ENCODE measurements at regions not wholly inside any gene's neighbourhood (a gene's known extent, or its start where the extent isn't known, plus 50 kb on each side); places are given as distances from the start of the nearest gene placed in this dataset.

DNA sequence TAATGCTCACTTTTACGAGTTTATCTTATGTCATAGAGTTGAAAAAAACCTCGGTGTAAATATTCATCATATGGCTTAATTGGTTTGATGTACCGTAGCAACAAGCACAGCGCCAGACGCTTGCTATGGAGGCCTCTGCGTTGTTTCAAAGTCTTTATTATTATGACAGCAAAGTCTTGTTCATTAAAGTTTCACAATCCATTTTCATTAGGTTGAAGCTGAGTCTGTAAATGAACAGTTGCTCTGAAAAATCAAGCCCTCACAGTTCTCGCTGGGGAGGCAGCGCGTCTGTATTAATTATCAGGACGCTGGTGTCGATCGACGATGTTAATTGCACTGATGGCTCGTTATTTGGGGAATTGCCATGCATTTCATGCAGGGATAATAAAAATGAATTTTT is 185.6 kb downstream of the INSC start:
- TF ChIP-seq, protein P1, sequence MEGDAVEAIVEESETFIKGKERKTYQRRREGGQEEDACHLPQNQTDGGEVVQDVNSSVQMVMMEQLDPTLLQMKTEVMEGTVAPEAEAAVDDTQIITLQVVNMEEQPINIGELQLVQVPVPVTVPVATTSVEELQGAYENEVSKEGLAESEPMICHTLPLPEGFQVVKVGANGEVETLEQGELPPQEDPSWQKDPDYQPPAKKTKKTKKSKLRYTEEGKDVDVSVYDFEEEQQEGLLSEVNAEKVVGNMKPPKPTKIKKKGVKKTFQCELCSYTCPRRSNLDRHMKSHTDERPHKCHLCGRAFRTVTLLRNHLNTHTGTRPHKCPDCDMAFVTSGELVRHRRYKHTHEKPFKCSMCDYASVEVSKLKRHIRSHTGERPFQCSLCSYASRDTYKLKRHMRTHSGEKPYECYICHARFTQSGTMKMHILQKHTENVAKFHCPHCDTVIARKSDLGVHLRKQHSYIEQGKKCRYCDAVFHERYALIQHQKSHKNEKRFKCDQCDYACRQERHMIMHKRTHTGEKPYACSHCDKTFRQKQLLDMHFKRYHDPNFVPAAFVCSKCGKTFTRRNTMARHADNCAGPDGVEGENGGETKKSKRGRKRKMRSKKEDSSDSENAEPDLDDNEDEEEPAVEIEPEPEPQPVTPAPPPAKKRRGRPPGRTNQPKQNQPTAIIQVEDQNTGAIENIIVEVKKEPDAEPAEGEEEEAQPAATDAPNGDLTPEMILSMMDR (IDR thresholded peaks at IDR 0.05; ENCODE audit: low read length, missing control alignments): no peak
- H3K4me3 ChIP-seq (replicated peaks; ENCODE audit: low read depth, low read length): no peak overlapping the region
- DNase-seq (ENCODE audit: low read depth): no peak

DNA sequence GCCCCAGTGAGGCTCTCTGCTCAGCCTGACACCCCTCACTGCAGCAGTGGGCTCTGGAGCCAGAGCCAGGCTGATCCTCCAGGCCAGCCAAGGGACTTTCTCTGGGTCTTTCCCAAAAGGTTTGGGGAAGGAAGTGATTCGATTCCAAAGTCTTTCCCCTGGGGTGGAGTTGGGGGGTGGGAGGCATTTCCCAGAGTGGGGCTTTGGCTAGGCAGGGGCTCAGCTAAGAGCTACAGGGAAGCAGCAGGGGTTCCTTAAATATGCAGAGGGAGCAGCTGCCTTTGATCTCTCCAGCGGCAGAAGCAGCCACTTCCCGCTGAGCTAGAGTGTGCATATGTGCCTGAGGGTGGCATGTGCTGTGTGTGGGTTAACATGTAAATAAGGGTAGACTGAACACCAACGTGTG is 192.9 kb downstream of the INSC start:
- H3K4me3 ChIP-seq (replicated peaks; ENCODE audit: low read depth, low read length): no peak overlapping the region
- TF ChIP-seq, protein P1 (IDR thresholded peaks at IDR 0.05; ENCODE audit: low read length, missing control alignments): no peak
- no peak for DNase-seq (ENCODE audit: low read depth)

DNA sequence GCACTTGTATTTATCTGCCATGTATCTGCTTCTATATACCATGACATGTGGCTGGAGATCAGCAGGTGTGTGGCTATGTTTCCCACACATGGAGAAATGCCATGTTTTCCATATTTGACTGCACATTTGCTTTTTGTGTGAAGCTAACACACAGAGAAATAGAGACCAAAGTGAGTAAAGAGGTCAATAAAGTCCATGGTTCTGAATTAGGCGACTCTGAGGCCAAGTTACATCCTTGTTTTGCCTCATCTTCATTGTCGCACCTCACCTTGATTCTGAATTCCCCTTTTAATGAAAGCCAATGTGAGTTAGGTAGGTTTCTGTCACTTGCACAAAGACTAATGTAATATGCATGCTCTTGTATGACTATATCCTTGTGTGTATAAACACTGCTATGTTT is 194.1 kb downstream of the INSC start:
- no peak overlapping the region for H3K4me3 ChIP-seq (replicated peaks; ENCODE audit: low read depth, low read length)
- DNase-seq (ENCODE audit: low read depth): no peak
- TF ChIP-seq, protein P1 (IDR thresholded peaks at IDR 0.05; ENCODE audit: low read length, missing control alignments): no peak

DNA sequence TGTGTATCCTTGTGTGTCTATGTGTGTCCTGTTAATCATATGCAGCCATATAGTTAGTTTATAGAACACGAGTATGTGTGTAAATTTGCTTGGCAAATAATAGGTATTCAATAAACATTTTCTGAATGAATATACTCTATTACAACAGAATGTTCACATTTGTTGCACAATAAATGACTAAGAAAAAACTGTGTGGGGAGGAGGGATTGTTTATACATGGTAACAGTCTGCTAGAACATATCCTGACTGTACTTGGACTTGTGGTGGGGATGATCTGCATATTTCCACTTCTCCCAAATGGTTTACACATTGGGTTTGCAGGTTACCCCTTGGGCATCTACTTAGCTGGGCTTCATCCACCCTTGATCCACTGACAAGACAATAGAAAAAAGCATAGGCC is 194.6 kb downstream of the INSC start:
- TF ChIP-seq, protein P1 (IDR thresholded peaks at IDR 0.05; ENCODE audit: low read length, missing control alignments): no peak
- DNase-seq (ENCODE audit: low read depth): peak; percentile 1
- no peak overlapping the region for H3K4me3 ChIP-seq (replicated peaks; ENCODE audit: low read depth, low read length)

DNA sequence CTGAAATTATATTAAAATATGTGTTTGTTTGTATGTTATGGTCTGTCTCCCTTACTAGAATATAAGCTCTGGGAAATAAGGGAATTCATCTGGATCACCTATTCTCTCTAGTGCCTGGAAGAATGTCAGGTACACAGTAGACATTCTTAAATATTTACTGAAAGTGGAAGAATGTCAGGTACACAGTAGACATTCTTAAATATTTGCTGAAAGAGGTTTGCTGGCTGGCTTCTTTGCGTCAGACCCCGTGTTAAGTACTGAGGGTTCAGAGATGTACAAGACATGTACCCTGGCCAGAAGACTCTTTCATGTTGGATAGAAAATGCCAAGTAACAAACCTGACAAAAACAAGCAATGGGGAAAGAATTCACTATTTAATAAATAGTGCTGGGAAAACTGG is 199.1 kb downstream of the INSC start:
- TF ChIP-seq, protein P1 (IDR thresholded peaks at IDR 0.05; ENCODE audit: low read length, missing control alignments): no peak
- no peak for DNase-seq (ENCODE audit: low read depth)
- no peak overlapping the region for H3K4me3 ChIP-seq (replicated peaks; ENCODE audit: low read depth, low read length)

DNA sequence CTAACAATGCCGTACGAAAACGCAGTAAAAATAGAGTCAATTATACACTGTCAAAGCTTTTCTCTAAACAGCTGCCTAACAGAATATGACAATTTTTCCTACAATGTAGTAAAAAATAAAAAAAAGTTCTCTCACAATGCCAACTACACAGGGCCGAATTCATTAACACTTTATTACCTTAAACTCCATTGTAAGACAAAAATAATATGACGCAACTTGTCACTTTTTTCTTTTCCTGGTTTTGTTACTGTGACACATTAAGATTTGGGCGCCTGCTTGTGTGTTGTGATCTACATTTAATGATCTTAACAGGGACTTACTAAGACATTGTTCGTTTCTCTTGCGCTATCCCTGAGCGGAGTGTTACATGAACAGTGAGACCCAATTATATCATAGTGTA is 204.1 kb downstream of the INSC start:
- TF ChIP-seq, protein P1 (IDR thresholded peaks at IDR 0.05; ENCODE audit: low read length, missing control alignments): no peak
- no peak overlapping the region for H3K4me3 ChIP-seq (replicated peaks; ENCODE audit: low read depth, low read length)
- no peak for DNase-seq (ENCODE audit: low read depth)

DNA sequence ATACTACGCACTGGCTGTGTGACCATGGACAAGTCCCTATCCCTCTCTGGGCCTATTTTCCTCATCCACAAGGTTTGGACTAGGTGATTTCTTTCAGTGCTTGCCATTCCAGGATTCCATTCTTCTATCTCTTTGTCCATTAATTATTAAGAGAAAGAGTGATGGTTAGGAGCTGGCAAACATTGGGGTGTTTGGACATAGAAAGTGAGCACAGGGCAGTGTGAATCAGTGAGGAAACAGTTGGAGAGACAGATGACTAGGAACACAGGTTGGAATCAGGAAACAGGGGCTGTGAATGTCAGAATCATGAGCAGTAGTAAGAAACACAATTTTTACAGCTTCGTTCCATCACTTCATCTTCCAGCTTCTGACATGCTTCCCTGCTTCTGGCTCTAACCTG is 211.8 kb downstream of the INSC start:
- TF ChIP-seq, protein P1 (IDR thresholded peaks at IDR 0.05; ENCODE audit: low read length, missing control alignments): no peak
- H3K4me3 ChIP-seq (replicated peaks; ENCODE audit: low read depth, low read length): no peak overlapping the region
- DNase-seq (ENCODE audit: low read depth): no peak

Data from fibroblast of pulmonary artery (primary cell).